Subcutaneous abdominal adipose tissue (tissue), 5 donors: ENCODE measurements at regions not wholly inside any gene's neighbourhood (a gene's known extent, or its start where the extent isn't known, plus 50 kb on each side); places are given as distances from the start of the nearest gene placed in this dataset.

ENCODE experiments used
- H3K27ac ChIP-seq: one replicate; pipeline ENCODE4 v1.7.0; 2013; ENCODE audit warnings: low read depth, mild to moderate bottlenecking, inconsistent platforms, low read length, moderate library complexity
- H3K27me3 ChIP-seq, 5 donors: one replicate each; pipeline ENCODE4 v1.7.0; 2013; ENCODE audit warnings: low read length in 5 of 5, inconsistent platforms in 1 of 5; ENCODE audit not compliant: control insufficient read depth in 5 of 5, insufficient read depth in 4 of 5
- H3K36me3 ChIP-seq, 5 donors: one replicate each; pipeline ENCODE4 v1.7.0; 2013; ENCODE audit warnings: low read length in 5 of 5; ENCODE audit not compliant: control insufficient read depth in 5 of 5, insufficient read depth in 5 of 5
- H3K4me1 ChIP-seq, 5 donors: one replicate each; pipeline ENCODE4 v1.7.0; 2013; ENCODE audit warnings: low read length in 5 of 5, mild to moderate bottlenecking in 3 of 5, moderate library complexity in 1 of 5; ENCODE audit not compliant: control insufficient read depth in 5 of 5, insufficient read depth in 5 of 5
- H3K4me3 ChIP-seq, 5 donors: one replicate each; pipeline ENCODE4 v1.7.0; 2013; ENCODE audit warnings: low read length in 5 of 5, low read depth in 1 of 5
- H3K9ac ChIP-seq, 5 donors: one replicate each; pipeline ENCODE4 v1.7.0; 2013; ENCODE audit warnings: low read length in 5 of 5, mild to moderate bottlenecking in 4 of 5, moderate library complexity in 3 of 5
- H3K9me3 ChIP-seq, 5 donors: one replicate each; pipeline ENCODE4 v1.7.0; 2013; ENCODE audit warnings: low read length in 5 of 5; ENCODE audit not compliant: control insufficient read depth in 5 of 5
- donor health status: healthy.
- donor health status: healthy.
- donor health status: healthy.
- donor health status: healthy.
- donor health status: healthy.

DNA sequence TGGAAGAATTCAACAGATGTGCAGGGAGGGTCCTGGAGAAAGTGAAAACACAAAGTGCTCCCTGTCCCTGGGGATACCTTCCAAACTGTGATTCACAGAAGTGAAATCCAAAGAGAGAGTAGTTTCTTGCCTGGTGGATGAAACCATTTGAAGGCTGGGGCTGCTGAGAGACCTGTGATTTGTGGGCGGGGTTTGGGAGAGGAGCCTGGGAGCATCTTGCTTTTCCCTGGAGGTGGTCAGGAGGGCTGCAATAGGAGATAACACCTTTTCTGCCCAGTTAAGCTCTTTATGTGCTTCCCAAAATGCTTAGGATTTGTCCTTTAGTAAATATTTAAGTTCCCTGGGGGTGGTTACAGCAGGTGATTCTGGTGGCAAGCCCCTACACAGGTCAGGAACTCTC, 105.3 kb upstream of the TPK1 start:
- no peaks in the 10 kb centered on the region for H3K4me1 ChIP-seq
- no peaks in the 10 kb centered on the region for H3K36me3 ChIP-seq
- no peak overlapping the region for H3K4me3 ChIP-seq
- no peaks in the 10 kb centered on the region for H3K27me3 ChIP-seq
- H3K27ac ChIP-seq, result no peak overlapping the region
- no peak overlapping the region for H3K9ac ChIP-seq
- peaks cover 0 to 2% (median 0%) of the 10 kb centered on the region in 5 donors for H3K9me3 ChIP-seq

DNA sequence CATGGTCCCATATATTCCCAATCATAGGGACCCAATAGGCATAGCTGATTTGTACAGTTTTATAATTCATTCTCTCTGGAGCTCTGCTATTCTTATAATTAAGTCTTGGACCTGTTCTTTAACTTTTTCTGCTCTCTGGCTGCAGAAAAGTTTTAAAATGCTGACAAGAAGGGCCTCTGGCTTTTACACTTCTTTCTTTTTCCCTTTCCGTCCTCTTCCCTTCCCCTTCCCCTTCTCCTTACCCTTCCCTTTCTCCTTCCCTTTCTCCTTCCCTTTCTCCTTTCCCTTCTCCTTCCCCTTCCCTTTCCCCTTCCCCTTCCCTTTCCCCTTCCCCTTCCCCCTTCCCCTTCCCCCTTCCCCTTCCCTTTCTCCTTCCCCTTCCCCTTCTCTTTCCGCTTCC, 101.3 kb upstream of the TPK1 start:
- no peaks in the 10 kb centered on the region for H3K36me3 ChIP-seq
- H3K4me1 ChIP-seq, result no peaks in the 10 kb centered on the region
- H3K9ac ChIP-seq, result no peak overlapping the region
- no peak overlapping the region for H3K4me3 ChIP-seq
- H3K9me3 ChIP-seq, result peaks cover 0 to 3% (median 0%) of the 10 kb centered on the region in 5 donors
- no peaks in the 10 kb centered on the region for H3K27me3 ChIP-seq
- H3K27ac ChIP-seq, result no peak overlapping the region

DNA sequence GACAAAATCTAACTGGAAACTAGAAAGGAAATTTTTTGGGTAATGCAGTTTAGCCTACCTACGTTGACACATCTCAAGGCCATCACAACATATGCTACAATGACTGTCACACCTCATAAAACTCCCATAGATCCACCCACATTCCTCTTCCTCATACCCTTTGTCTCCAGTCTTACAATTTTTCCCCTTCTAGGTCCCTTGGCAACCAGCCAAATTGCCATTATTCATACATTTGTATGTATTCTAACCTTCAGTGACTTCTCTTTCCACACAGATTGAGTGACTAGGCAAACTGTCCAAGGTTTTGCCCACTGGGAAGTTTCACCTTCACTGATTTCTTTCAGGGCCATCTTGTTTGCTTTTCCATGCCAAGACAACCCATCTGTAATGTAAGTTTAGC, 100.5 kb upstream of the TPK1 start:
- H3K4me3 ChIP-seq, result no peak overlapping the region
- H3K4me1 ChIP-seq, result no peaks in the 10 kb centered on the region
- no peak overlapping the region for H3K27ac ChIP-seq
- no peaks in the 10 kb centered on the region for H3K27me3 ChIP-seq
- H3K9ac ChIP-seq, result no peak overlapping the region
- H3K36me3 ChIP-seq, result no peaks in the 10 kb centered on the region
- peaks cover 0 to 3% (median 0%) of the 10 kb centered on the region in 5 donors for H3K9me3 ChIP-seq

DNA sequence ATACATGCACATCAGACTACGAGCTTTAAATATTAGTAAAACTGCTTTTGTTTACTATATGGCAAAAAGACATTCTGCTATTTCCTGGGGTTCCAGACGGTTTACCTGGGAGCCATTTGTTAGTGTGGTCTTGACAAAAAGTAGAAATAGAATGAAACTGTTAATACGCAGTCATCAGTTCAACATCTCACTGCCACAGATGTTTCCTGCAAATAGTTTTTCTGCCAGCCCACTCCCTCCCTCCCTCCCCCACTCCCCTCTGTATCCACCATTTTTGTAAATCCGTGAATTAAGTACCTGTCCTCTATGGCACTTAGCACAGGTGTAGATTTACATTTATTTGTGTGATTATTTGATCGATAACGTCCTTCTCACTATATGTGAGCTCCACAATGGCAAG, 74.6 kb upstream of the TPK1 start:
- no peaks in the 10 kb centered on the region for H3K36me3 ChIP-seq
- H3K4me1 ChIP-seq, result no peaks in the 10 kb centered on the region
- H3K9ac ChIP-seq, result no peak overlapping the region
- no peak overlapping the region for H3K27ac ChIP-seq
- no peak overlapping the region for H3K4me3 ChIP-seq
- H3K9me3 ChIP-seq, result no peaks in the 10 kb centered on the region
- H3K27me3 ChIP-seq, result peaks cover 0 to 2% (median 0%) of the 10 kb centered on the region in 5 donors

DNA sequence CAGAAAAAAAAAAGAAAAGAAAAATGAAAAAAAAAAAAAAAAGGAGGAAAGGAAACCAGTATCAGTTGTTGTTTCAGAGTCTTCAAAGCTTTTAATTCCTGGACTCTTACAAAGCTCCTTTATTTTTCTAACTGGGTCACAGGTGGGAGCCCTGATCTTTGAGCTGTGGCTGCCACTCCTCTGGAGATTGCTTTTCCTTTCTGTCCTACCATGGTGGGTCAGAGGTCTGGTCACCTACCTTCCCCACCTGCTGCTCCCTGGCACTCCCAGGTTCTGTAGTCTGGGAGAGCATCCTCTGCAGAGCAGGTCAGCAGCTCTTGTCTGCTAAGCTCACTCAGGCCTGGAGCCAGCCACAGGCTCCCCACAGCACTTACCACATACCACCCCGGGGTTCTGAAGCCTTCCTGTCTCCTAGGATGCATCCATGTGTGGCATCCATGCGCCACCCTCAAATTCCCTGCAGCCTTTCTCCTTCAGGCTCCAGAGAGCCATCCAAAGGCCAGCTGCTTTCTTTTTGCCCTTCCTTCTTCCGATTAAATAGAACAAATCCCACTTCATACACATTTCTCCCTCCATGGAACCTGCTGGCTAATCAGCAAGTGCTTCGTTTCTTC, 73.2 kb upstream of the TPK1 start:
- Histone ChIP-seq H3K9ac (no peak overlapping the region), H3K27ac (no peak overlapping the region)

DNA sequence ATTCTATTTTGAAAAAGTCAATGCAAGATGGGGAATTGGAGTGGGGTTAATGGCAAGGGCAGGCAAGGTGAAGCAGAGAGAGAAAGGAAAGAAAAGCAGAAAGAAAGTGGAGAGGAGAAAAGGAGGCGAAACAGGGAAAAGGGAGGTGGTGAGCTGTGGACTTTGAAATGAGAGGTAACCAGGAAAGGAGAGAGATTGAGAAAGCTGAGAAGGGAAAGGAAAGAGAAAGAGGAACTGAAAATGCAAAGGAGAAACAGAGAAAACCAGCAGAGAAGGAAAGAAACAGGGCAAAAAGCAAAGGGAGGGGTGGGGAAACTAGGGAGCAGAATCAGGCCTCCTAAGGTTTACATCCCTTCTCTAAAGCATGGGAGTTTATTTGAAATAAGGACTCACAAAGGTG, 72.5 kb upstream of the TPK1 start:
- Histone ChIP-seq H3K36me3 (no peaks in the 10 kb centered on the region), H3K9me3 (no peaks in the 10 kb centered on the region), H3K4me1 (no peaks in the 10 kb centered on the region)

More for the DNA sequence above, 73.2 kb upstream of the TPK1 start:
- no peaks in the 10 kb centered on the region for H3K9me3 ChIP-seq
- peaks cover 0 to 2% (median 0%) of the 10 kb centered on the region in 5 donors for H3K27me3 ChIP-seq
- no peak overlapping the region for H3K4me3 ChIP-seq
- no peaks in the 10 kb centered on the region for H3K4me1 ChIP-seq
- no peaks in the 10 kb centered on the region for H3K36me3 ChIP-seq

DNA sequence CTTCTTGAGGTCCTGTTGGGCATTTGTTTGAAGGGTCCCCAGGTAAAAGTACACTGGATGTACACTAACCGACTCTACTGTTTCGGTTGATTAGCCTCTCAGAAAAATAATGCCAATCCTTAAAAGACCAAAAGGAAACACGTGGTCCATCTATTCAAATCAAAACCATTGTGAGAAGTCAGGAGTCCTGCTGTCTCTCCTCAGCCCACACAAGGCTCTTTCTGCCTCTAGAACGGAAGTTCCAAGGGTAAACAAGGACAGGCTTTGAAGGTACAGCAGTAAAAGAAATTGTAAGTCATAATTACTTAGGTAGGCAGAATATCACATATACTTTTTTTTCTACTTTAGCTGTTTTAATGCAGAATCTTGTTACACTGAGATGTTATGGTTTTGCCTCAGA, 71.7 kb upstream of the TPK1 start:
- no peaks in the 10 kb centered on the region for H3K4me1 ChIP-seq
- H3K27ac ChIP-seq, result no peak overlapping the region
- H3K36me3 ChIP-seq, result no peaks in the 10 kb centered on the region
- peaks cover 0 to 2% (median 0%) of the 10 kb centered on the region in 5 donors for H3K27me3 ChIP-seq
- no peaks in the 10 kb centered on the region for H3K9me3 ChIP-seq
- no peak overlapping the region for H3K4me3 ChIP-seq
- H3K9ac ChIP-seq, result no peak overlapping the region

More for the DNA sequence above, 72.5 kb upstream of the TPK1 start:
- Histone ChIP-seq H3K27ac (no peak overlapping the region), H3K9ac (no peak overlapping the region), H3K4me3 (no peak overlapping the region), H3K27me3 (peaks cover 0 to 2% (median 0%) of the 10 kb centered on the region in 5 donors)

DNA sequence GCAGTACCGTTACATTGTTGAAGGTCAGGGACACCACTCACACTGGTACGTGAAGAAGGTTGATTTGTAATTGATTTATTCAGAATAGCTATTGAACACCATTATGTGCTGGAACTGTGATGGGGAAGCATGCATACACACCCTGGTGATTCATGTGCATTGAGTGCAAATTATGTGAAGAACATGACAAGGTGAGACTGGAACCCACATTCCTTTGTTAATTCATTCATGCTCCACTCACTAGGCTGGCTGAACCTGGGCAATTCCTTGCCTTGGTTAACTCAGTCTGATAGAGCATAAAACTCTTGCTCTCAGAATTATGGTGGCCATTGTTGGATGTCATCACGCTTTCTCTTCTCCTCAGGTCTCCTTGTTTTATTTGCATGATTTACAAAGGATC, 67.3 kb upstream of the TPK1 start:
- Histone ChIP-seq H3K4me1 (no peaks in the 10 kb centered on the region), H3K9me3 (no peaks in the 10 kb centered on the region), H3K27ac (no peak overlapping the region), H3K27me3 (no peaks in the 10 kb centered on the region), H3K9ac (no peak overlapping the region), H3K36me3 (no peaks in the 10 kb centered on the region), H3K4me3 (no peak overlapping the region)

DNA sequence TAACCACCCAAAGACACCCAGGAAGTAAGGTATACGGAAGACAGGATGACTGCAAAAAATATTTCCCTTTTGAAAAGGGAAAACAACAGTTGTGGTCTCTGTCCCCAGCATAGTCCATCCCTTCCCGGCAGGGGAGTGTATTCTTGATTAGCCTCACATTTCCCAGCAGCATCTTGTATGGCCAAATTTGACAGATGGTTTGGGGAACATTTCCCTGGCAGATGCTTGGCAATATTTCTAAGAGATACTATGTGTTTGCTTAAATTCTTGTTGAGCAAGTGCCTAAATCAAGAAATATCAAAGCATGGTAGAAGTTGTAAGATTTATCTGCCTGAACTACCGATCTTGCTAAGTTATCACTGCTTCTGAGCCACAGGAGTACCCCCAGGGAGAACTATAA, 56.9 kb upstream of the TPK1 start:
- H3K27ac ChIP-seq, result no peak overlapping the region
- no peaks in the 10 kb centered on the region for H3K27me3 ChIP-seq
- H3K4me1 ChIP-seq, result no peaks in the 10 kb centered on the region
- H3K36me3 ChIP-seq, result no peaks in the 10 kb centered on the region
- no peak overlapping the region for H3K9ac ChIP-seq
- no peak overlapping the region for H3K4me3 ChIP-seq
- peaks cover 0 to 6% (median 0%) of the 10 kb centered on the region in 5 donors for H3K9me3 ChIP-seq
